Stimulated activated CD4-positive, alpha-beta T cell treated with anti-CD3 and anti-CD28 coated beads, TNF-alpha, amount 100 ng/mL, for 4 hours (primary cell): ENCODE measurements at regions not wholly inside any gene's neighbourhood (a gene's known extent, or its start where the extent isn't known, plus 50 kb on each side); places are given as distances from the start of the nearest gene placed in this dataset.
"Not testable (repeated sequence)": the region's sequence is repeated elsewhere in the genome, so short reads cannot be mapped to it uniquely, and the experiment has no call there.

Experiments used
- DNase-seq, 3 experiments: peaks; one replicate each; pipeline ENCODE4 v3.0.0-alpha.2; 2020; ENCODE audit warnings: low read depth in 3 of 3

GRCh38 chr20:47845382-47845977 is 60.2 kb upstream of the SULF2 start:
- DNase-seq, result not testable (repeated sequence)

- DNase-seq, result not testable (repeated sequence)
These were observed 59.3 kb upstream of the SULF2 start for GRCh38 chr20:47844568-47844906.

GRCh38 chr20:47843886-47844567 is 58.7 kb upstream of the SULF2 start:
- no peak for DNase-seq

GRCh38 chr20:47842950-47843349 is 57.7 kb upstream of the SULF2 start:
- DNase-seq, result not testable (repeated sequence)

GRCh38 chr20:47842004-47842403 is 56.7 kb upstream of the SULF2 start:
- not testable (repeated sequence) for DNase-seq

- not testable (repeated sequence) for DNase-seq
These were observed 51.1 kb upstream of the SULF2 start for GRCh38 chr20:47836256-47836817.
